ENCODE measurements at regions not wholly inside any gene's neighbourhood (a gene's known extent, or its start where the extent isn't known, plus 50 kb on each side); places are given as distances from the start of the nearest gene placed in this dataset.

DNA sequence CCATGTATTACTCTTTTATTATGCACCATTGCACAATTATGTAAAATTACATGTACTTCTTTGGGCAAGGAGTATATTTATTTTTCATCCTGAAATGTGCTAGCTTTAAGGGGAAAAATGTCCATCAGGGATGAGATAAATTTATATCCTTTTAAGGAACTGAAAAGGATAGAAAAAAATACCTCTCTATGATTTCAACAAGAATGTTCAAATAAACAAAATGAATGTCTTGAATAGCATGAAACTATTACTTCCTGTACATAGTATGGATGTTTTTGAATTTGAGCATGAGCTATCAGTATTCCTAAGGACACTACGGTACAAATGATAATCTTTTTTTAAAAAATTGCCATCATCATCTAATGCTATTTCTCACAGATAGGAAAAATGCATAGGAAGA is 1611.9 kb upstream of the ZEB2 start:
- Histone ChIP-seq H3K36me3 (ENCODE audit: insufficient read depth) (no peaks in the 10 kb centered on the region), H3K4me1 (ENCODE audit: insufficient read depth) (no peaks in the 10 kb centered on the region), H3K27ac (ENCODE audit: low read depth) (no peak overlapping the region), H3K4me3 (ENCODE audit: low read depth, low read length) (no peak overlapping the region)
- 93% methylated on average over 1 of the region's 1 CpG for WGBS
- DNase-seq (ENCODE audit: extremely low spot score): no peak

DNA sequence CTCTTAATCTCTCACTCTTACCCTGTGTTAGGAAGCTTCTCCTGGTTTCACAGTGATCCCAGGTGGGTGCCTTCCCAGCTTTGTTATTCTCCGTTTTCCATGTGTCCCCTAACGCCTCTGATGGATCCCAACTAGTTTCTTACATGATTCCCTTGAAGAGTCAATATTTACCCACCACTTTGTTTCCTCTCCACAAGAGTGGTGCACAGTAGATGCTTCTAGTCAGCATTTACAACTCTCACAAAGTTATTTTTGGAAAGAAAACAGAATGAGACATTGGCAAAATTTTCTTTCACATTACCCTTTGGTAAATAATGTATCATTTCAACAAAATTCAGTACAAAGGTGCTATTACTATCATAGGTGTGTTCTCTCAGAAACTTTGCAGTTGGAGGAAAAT is 1611.1 kb upstream of the ZEB2 start:
- Histone ChIP-seq H3K4me1 (ENCODE audit: insufficient read depth) (no peaks in the 10 kb centered on the region), H3K36me3 (ENCODE audit: insufficient read depth) (no peaks in the 10 kb centered on the region), H3K4me3 (ENCODE audit: low read depth, low read length) (no peak overlapping the region), H3K27ac (ENCODE audit: low read depth) (no peak overlapping the region)
- WGBS: 85% methylated on average over 2 of the region's 2 CpGs
- no peak for DNase-seq (ENCODE audit: extremely low spot score)

DNA sequence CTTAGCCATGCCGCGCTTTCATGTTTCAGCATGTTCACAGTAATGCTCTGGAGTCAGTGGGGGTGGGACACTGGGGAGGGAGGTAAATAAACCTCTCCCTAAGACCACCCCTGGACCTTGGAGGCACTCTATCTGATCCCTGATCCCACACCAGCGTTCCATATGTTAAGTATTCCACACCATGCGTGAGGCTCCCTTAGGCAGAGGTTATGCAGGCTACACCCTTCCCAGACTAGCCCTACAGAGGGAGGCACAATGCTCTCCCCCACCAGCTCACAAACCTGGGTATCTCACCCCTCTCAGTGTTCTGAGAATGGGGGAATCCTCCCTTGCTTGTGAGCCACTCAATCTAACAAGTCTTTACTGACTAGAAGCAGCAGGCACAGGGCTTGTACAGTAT is 1610.4 kb upstream of the ZEB2 start:
- 89% methylated on average over 4 of the region's 4 CpGs for WGBS
- no peak overlapping the region for H3K4me3 ChIP-seq (ENCODE audit: low read depth, low read length)
- H3K27ac ChIP-seq (ENCODE audit: low read depth): no peak overlapping the region
- no peaks in the 10 kb centered on the region for H3K4me1 ChIP-seq (ENCODE audit: insufficient read depth)
- H3K36me3 ChIP-seq (ENCODE audit: insufficient read depth): no peaks in the 10 kb centered on the region
- no peak for DNase-seq (ENCODE audit: extremely low spot score)

- no peak for DNase-seq (ENCODE audit: extremely low spot score)
- Histone ChIP-seq H3K4me3 (ENCODE audit: low read depth, low read length) (no peak overlapping the region), H3K27ac (ENCODE audit: low read depth) (no peak overlapping the region), H3K36me3 (ENCODE audit: insufficient read depth) (no peaks in the 10 kb centered on the region), H3K4me1 (ENCODE audit: insufficient read depth) (no peaks in the 10 kb centered on the region)
- WGBS: 79% methylated on average over 2 of the region's 2 CpGs
Observed at GRCh38 chr2:146129231-146129630, 1609.3 kb upstream of the ZEB2 start.

GRCh38 chr2:146128216-146128615 is 1608.3 kb upstream of the ZEB2 start:
- no peak overlapping the region for H3K4me3 ChIP-seq (ENCODE audit: low read depth, low read length)
- no peak overlapping the region for H3K27ac ChIP-seq (ENCODE audit: low read depth)
- no peaks in the 10 kb centered on the region for H3K36me3 ChIP-seq (ENCODE audit: insufficient read depth)
- 93% methylated on average over 3 of the region's 3 CpGs for WGBS
- H3K4me1 ChIP-seq (ENCODE audit: insufficient read depth): no peaks in the 10 kb centered on the region
- DNase-seq (ENCODE audit: extremely low spot score): no peak

DNA sequence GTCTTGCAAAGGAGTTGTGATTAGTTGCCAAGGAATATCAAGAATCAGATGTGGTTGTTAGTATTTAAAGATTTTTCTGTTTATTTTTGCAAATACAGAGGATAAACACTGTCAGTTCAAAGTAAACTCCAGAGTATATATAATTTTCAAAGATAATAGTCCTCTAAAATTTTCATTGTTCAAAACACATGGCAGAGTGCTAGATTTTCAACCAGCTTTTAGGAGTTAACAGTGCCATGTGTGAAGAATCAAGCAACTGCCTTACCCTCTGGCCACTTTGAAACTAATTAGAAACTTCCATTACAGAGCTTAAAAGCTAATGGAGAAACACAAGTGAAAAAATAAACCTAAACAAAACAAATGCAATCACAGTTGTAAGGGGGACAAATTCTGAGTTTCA is 1605.6 kb upstream of the ZEB2 start:
- Histone ChIP-seq H3K27ac (ENCODE audit: low read depth) (no peak overlapping the region), H3K36me3 (ENCODE audit: insufficient read depth) (no peaks in the 10 kb centered on the region), H3K4me1 (ENCODE audit: insufficient read depth) (no peaks in the 10 kb centered on the region), H3K4me3 (ENCODE audit: low read depth, low read length) (no peak overlapping the region)
- no peak for DNase-seq (ENCODE audit: extremely low spot score)

DNA sequence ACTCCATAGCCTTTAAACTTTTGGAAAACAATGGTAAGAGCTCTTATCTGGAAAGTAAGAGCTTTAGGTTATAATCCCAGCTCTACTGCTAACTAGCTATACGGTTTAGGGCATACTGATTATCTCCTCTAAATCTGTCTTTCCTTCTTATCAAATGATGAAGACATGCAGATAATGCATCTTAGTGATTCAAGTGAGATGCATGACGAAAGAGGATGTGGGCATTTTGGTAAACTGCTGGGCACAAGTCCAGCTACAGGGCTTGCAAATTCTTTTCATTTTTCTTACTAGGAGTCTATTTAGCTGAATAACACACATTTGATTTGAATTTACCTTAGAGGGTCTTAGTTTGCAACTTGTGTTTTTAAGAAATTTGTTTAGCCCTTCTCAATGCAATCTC is 1604.8 kb upstream of the ZEB2 start:
- no peaks in the 10 kb centered on the region for H3K4me1 ChIP-seq (ENCODE audit: insufficient read depth)
- no peak overlapping the region for H3K27ac ChIP-seq (ENCODE audit: low read depth)
- 71% methylated on average over 2 of the region's 2 CpGs for WGBS
- H3K36me3 ChIP-seq (ENCODE audit: insufficient read depth): no peaks in the 10 kb centered on the region
- no peak overlapping the region for H3K4me3 ChIP-seq (ENCODE audit: low read depth, low read length)
- no peak for DNase-seq (ENCODE audit: extremely low spot score)

- no peak for DNase-seq (ENCODE audit: extremely low spot score)
- WGBS: 75% methylated on average over 1 of the region's 1 CpG
- no peaks in the 10 kb centered on the region for H3K36me3 ChIP-seq (ENCODE audit: insufficient read depth)
- no peak overlapping the region for H3K27ac ChIP-seq (ENCODE audit: low read depth)
- H3K4me1 ChIP-seq (ENCODE audit: insufficient read depth): no peaks in the 10 kb centered on the region
- no peak overlapping the region for H3K4me3 ChIP-seq (ENCODE audit: low read depth, low read length)
Observed at GRCh38 chr2:146123714-146124113, 1603.8 kb upstream of the ZEB2 start.

- DNase-seq (ENCODE audit: extremely low spot score): no peak
- no peaks in the 10 kb centered on the region for H3K4me1 ChIP-seq (ENCODE audit: insufficient read depth)
- no peaks in the 10 kb centered on the region for H3K36me3 ChIP-seq (ENCODE audit: insufficient read depth)
- no peak overlapping the region for H3K4me3 ChIP-seq (ENCODE audit: low read depth, low read length)
- no peak overlapping the region for H3K27ac ChIP-seq (ENCODE audit: low read depth)
- WGBS: 94% methylated on average over 3 of the region's 3 CpGs
Observed at GRCh38 chr2:146123256-146123655, 1603.3 kb upstream of the ZEB2 start.

- no peak for DNase-seq (ENCODE audit: extremely low spot score)
- WGBS: 88% methylated on average over 3 of the region's 3 CpGs
- H3K4me1 ChIP-seq (ENCODE audit: insufficient read depth): no peaks in the 10 kb centered on the region
- no peak overlapping the region for H3K4me3 ChIP-seq (ENCODE audit: low read depth, low read length)
- H3K36me3 ChIP-seq (ENCODE audit: insufficient read depth): no peaks in the 10 kb centered on the region
- no peak overlapping the region for H3K27ac ChIP-seq (ENCODE audit: low read depth)
Observed at GRCh38 chr2:146119586-146119985, 1599.7 kb upstream of the ZEB2 start.

DNA sequence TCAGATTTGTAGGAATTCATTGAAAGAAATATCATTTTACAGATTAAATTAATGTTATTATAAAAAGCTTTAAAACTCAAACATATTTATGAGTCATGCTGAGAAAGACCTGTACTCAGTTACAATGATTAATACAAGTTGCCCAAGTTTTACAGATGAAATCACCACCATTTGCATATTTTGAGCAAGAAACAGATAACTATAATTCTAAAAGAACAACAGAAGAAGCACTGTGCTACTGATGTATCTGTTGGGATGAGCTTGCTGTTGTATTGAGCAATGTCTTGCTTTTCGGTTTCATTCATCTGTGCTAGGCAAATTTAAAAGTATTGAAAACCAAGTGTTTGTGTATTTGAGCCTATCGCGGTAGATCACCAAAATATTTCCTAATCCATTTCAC is 1589.1 kb upstream of the ZEB2 start:
- WGBS: 65% methylated on average over 3 of the region's 3 CpGs
- no peak for DNase-seq (ENCODE audit: extremely low spot score)
- no peak overlapping the region for H3K4me3 ChIP-seq (ENCODE audit: low read depth, low read length)
- no peaks in the 10 kb centered on the region for H3K4me1 ChIP-seq (ENCODE audit: insufficient read depth)
- H3K36me3 ChIP-seq (ENCODE audit: insufficient read depth): no peaks in the 10 kb centered on the region
- H3K27ac ChIP-seq (ENCODE audit: low read depth): no peak overlapping the region

DNA sequence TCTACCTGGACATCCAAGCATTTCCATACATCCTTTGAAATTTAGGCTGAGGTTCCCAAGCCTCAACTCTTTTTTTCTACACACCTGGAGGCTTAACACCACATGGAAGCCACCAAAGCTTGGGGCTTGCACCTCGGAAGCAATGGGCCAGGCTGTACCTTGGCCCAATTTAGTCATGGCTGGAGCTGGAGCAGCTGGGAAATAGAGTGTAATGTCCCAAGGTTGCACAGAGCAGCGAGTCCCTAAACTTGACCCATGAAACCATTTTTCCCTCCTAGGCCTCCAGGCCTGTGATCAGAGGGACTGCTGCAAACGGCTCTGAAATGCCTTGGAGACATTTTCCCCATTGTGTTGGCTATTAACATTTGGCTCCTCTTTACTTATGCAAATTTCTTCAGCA is 1574.3 kb upstream of the ZEB2 start:
- DNase-seq (ENCODE audit: extremely low spot score): no peak
- Histone ChIP-seq H3K4me1 (ENCODE audit: insufficient read depth) (no peaks in the 10 kb centered on the region), H3K36me3 (ENCODE audit: insufficient read depth) (no peaks in the 10 kb centered on the region), H3K27ac (ENCODE audit: low read depth) (no peak overlapping the region), H3K4me3 (ENCODE audit: low read depth, low read length) (no peak overlapping the region)
- 87% methylated on average over 3 of the region's 3 CpGs for WGBS

DNA sequence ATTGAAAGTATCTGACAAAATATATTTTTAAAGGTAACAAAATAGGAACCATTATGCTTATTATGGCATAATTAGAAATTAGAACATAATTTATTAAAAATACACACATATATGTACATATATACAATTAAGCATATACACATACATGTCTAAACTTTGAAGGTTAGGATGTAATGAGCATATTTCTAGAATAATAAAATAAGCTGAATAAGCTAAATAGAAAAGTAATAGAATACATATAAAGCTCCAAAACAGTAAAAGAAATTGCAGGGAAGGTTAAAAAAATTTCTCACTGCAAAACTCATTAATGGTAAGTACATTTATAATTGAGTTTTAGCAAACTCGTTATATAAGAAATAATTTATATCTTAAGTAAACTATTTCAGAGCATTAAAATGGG is 1561.5 kb upstream of the ZEB2 start:
- Histone ChIP-seq H3K4me3 (ENCODE audit: low read depth, low read length) (no peak overlapping the region), H3K27ac (ENCODE audit: low read depth) (no peak overlapping the region), H3K36me3 (ENCODE audit: insufficient read depth) (no peaks in the 10 kb centered on the region), H3K4me1 (ENCODE audit: insufficient read depth) (no peaks in the 10 kb centered on the region)
- WGBS: 86% methylated on average over 1 of the region's 1 CpG
- no peak for DNase-seq (ENCODE audit: extremely low spot score)

- H3K27ac ChIP-seq (ENCODE audit: low read depth): no peak overlapping the region
- H3K36me3 ChIP-seq (ENCODE audit: insufficient read depth): no peaks in the 10 kb centered on the region
- H3K4me1 ChIP-seq (ENCODE audit: insufficient read depth): no peaks in the 10 kb centered on the region
- 92% methylated on average over 2 of the region's 2 CpGs for WGBS
- no peak overlapping the region for H3K4me3 ChIP-seq (ENCODE audit: low read depth, low read length)
- no peak for DNase-seq (ENCODE audit: extremely low spot score)
Observed at GRCh38 chr2:146080925-146081324, 1561.0 kb upstream of the ZEB2 start.

- DNase-seq (ENCODE audit: extremely low spot score): no peak
- Histone ChIP-seq H3K27ac (ENCODE audit: low read depth) (no peak overlapping the region), H3K36me3 (ENCODE audit: insufficient read depth) (no peaks in the 10 kb centered on the region), H3K4me1 (ENCODE audit: insufficient read depth) (no peaks in the 10 kb centered on the region), H3K4me3 (ENCODE audit: low read depth, low read length) (no peak overlapping the region)
- WGBS: 84% methylated on average over 1 of the region's 1 CpG
Observed at GRCh38 chr2:146079216-146079615, 1559.3 kb upstream of the ZEB2 start.
